HCT116 (cell line): ENCODE measurements at regions not wholly inside any gene's neighbourhood (a gene's known extent, or its start where the extent isn't known, plus 50 kb on each side); places are given as distances from the start of the nearest gene placed in this dataset.

Source experiments
- ATAC-seq: fragments of 200-7000 bp; cut with Tn5 transposase; 2 replicates; pipeline ENCODE4 v1.9.1; 2020; ENCODE audit warnings: mild to moderate bottlenecking, moderate library complexity
- BruUV-seq: library from RNA; stranded (reverse); fragments of 400-500 nt; replicated peaks from 2 replicates; lab custom pipeline; 2021; lab: Mats Ljungman, UMichigan
- CTCF ChIA-PET: fragments of 300-600 bp; sonication (Branson Sonifier 250); formaldehyde crosslinking; loops from one replicate; lab custom pipeline; 2021; ENCODE audit warnings: antibody characterized with exemption; lab: Charles Lee
- POLR2A ChIA-PET: fragments of 300-600, 350-600 bp; sonication (Branson Sonifier 250); formaldehyde crosslinking; loops from one replicate; lab custom pipeline; 2021; ENCODE audit warnings: antibody characterized with exemption; lab: Charles Lee
- RAD21 ChIA-PET, 2 experiments: fragments of 300-600 bp; sonication (Branson Sonifier 250); formaldehyde crosslinking; loops; one replicate each; lab custom pipeline; 2023; ENCODE audit warnings: low total read pairs in 2 of 2; ENCODE audit not compliant: uncharacterized antibody in 2 of 2, unreplicated experiment in 2 of 2, low non-redundant PET in 1 of 2; lab: Charles Lee
- DNase-seq: peaks from one replicate; pipeline ENCODE4 v3.0.0-alpha.2; 2010; ENCODE audit warnings: low read depth, low spot score
- H2AFZ ChIP-seq: fragments of 200-600 bp; shearing (Covaris generic), sonication (generic); 2 replicates; pipeline ENCODE4 v1.6.1; 2017; ENCODE audit warnings: low read depth, mixed run types, mixed read lengths, antibody characterized with exemption, low read length; ENCODE audit not compliant: poor library complexity, severe bottlenecking
- H3K27ac ChIP-seq: 2 replicates; pipeline ENCODE4 v1.5.1; 2012; ENCODE audit warnings: low read depth, low read length
- H3K27me3 ChIP-seq: fragments of 200-600 bp; sonication (generic); 2 replicates; pipeline ENCODE4 v1.6.1; 2016; ENCODE audit warnings: mixed run types, low read length, mixed read lengths; ENCODE audit not compliant: insufficient read depth
- H3K36me3 ChIP-seq, 2 experiments: fragments of 200-500 bp in 1 of 2; fragments of 200-600 bp in 1 of 2; sonication (Bioruptor generic) in 1 of 2; sonication (generic) in 1 of 2; 2 replicates each; pipeline versions ENCODE4 v1.5.1 to v1.6.1; 2014 to 2016; ENCODE audit warnings: low read length in 2 of 2, inconsistent platforms in 1 of 2, mixed read lengths in 1 of 2, mixed run types in 1 of 2; ENCODE audit not compliant: insufficient read depth in 2 of 2, control insufficient read depth in 1 of 2
- H3K4me1 ChIP-seq, 2 experiments: fragments of 200-600 bp in 1 of 2; sonication (generic) in 1 of 2; 2 replicates each; pipeline versions ENCODE4 v1.5.1 to v1.6.1; 2012 to 2017; ENCODE audit warnings: low read length in 2 of 2, inconsistent platforms in 1 of 2, mild to moderate bottlenecking in 1 of 2, mixed read lengths in 1 of 2, mixed run types in 1 of 2, moderate library complexity in 1 of 2; ENCODE audit not compliant: insufficient read depth in 2 of 2, control insufficient read depth in 1 of 2
- H3K4me2 ChIP-seq: fragments of 200-600 bp; sonication (generic); 2 replicates; pipeline ENCODE4 v1.6.1; 2017; ENCODE audit warnings: mixed run types, low read length, mixed read lengths
- H3K4me3 ChIP-seq, 2 experiments: fragments of 200-600 bp in 1 of 2; sonication (generic) in 1 of 2; replicated peaks in 1 of 2; 2 replicates each; pipeline ENCODE4 v1.5.1; 2011 to 2016; ENCODE audit warnings: low read length in 2 of 2, control low read depth in 1 of 2, low read depth in 1 of 2, mild to moderate bottlenecking in 1 of 2, mixed read lengths in 1 of 2, mixed run types in 1 of 2
- H3K79me2 ChIP-seq: fragments of 200-600 bp; sonication (generic); 2 replicates; pipeline ENCODE4 v1.6.1; 2017; ENCODE audit warnings: mild to moderate bottlenecking, mixed run types, low read length, moderate library complexity, mixed read lengths; ENCODE audit not compliant: insufficient read depth
- H3K9ac ChIP-seq: fragments of 200-600 bp; sonication (generic); 2 replicates; pipeline ENCODE4 v1.6.1; 2016; ENCODE audit warnings: low read length, mixed read lengths
- H3K9me2 ChIP-seq: fragments of 200-600 bp; sonication (generic), shearing (Covaris generic); 2 replicates; pipeline ENCODE4 v1.6.1; 2017; ENCODE audit warnings: mixed run types, mild to moderate bottlenecking, moderate library complexity; ENCODE audit not compliant: insufficient read depth
- H3K9me3 ChIP-seq, 2 experiments: fragments of 200-500 bp in 1 of 2; fragments of 200-600 bp in 1 of 2; sonication (Bioruptor generic) in 1 of 2; sonication (generic) in 1 of 2; 2 replicates each; pipeline ENCODE4 v1.6.1; 2014 to 2017; ENCODE audit warnings: low read length in 2 of 2, mixed read lengths in 2 of 2, inconsistent platforms in 1 of 2, low read depth in 1 of 2, mild to moderate bottlenecking in 1 of 2, mixed run types in 1 of 2, moderate library complexity in 1 of 2; ENCODE audit not compliant: control insufficient read depth in 1 of 2, insufficient read depth in 1 of 2
- H4K20me1 ChIP-seq: fragments of 200-600 bp; sonication (generic), shearing (Covaris generic); 2 replicates; pipeline ENCODE4 v1.6.1; 2017; ENCODE audit warnings: mixed run types, mild to moderate bottlenecking, moderate library complexity; ENCODE audit not compliant: insufficient read depth
- CBX3 ChIP-seq: IDR thresholded peaks from 2 replicates; pipeline ENCODE4 v1.6.1; 2012; ENCODE audit warnings: low read depth
- CEBPB ChIP-seq: IDR thresholded peaks from 2 replicates; pipeline ENCODE4 v1.6.1; 2012; ENCODE audit warnings: low read depth
- EGR1 ChIP-seq: IDR thresholded peaks from 2 replicates; pipeline ENCODE4 v1.6.1; 2012; ENCODE audit warnings: low read depth
- ELF1 ChIP-seq: IDR thresholded peaks from 2 replicates; pipeline ENCODE4 v1.6.1; 2012; ENCODE audit warnings: low read depth, borderline replicate concordance
- EZH2 ChIP-seq: fragments of 200-600 bp; sonication (generic); IDR thresholded peaks from 2 replicates; pipeline ENCODE4 v1.6.1; 2017; ENCODE audit warnings: antibody characterized with exemption, mixed run types
- EZH2phosphoT487 ChIP-seq: fragments of 200-600 bp; IDR thresholded peaks from 2 replicates; pipeline ENCODE4 v1.6.1; 2018; ENCODE audit warnings: antibody characterized with exemption, borderline replicate concordance
- FOSL1 ChIP-seq: IDR thresholded peaks from 2 replicates; pipeline ENCODE4 v1.6.1; 2012; ENCODE audit warnings: low read depth
- JUND ChIP-seq: IDR thresholded peaks from 2 replicates; pipeline ENCODE4 v1.6.1; 2012
- MAX ChIP-seq: IDR thresholded peaks from 2 replicates; pipeline ENCODE4 v1.6.1; 2012
- POLR2A ChIP-seq: IDR thresholded peaks from 2 replicates; pipeline ENCODE4 v1.7.0; 2011; ENCODE audit warnings: borderline replicate concordance; ENCODE audit not compliant: insufficient read depth, insufficient read length; ENCODE audit errors: extremely low read depth
- POLR2AphosphoS5 ChIP-seq: IDR thresholded peaks from 2 replicates; pipeline ENCODE4 v1.6.1; 2011; ENCODE audit warnings: mild to moderate bottlenecking, low read depth, low read length, moderate library complexity
- RAD21 ChIP-seq: IDR thresholded peaks from 2 replicates; pipeline ENCODE4 v1.6.1; 2012; ENCODE audit warnings: low read depth, mild to moderate bottlenecking
- SIN3A ChIP-seq: IDR thresholded peaks from 2 replicates; pipeline ENCODE4 v1.6.1; 2012; ENCODE audit warnings: low read depth
- SRF ChIP-seq: IDR thresholded peaks from 2 replicates; pipeline ENCODE4 v1.6.1; 2012; ENCODE audit warnings: low read depth
- YY1 ChIP-seq: IDR thresholded peaks from 2 replicates; pipeline ENCODE4 v1.6.1; 2011; ENCODE audit warnings: low read length, low read depth, moderate library complexity, mild to moderate bottlenecking; ENCODE audit not compliant: insufficient replicate concordance; ENCODE audit errors: extremely low read depth
- ZFX ChIP-seq: fragments of 450-650 bp; IDR thresholded peaks from 2 replicates; pipeline ENCODE4 v1.6.1; 2017
- ZNF274 ChIP-seq: fragments of 200-500 bp; sonication (Bioruptor generic); IDR thresholded peaks from 2 replicates; pipeline ENCODE4 v1.6.1; 2014; ENCODE audit warnings: mild to moderate bottlenecking, low read depth, low read length, inconsistent platforms
- intact Hi-C: fragments of 100-400 bp; cut with micrococcal nuclease; formaldehyde crosslinking; loops from 2 replicates; pipeline ENCODE4 v1.10.0; 2022
- TF ChIP-seq, protein P1 (sequence below), 3 experiments: fragments of 200-600 bp in 1 of 3; sonication (generic) in 1 of 3; IDR thresholded peaks in 2 of 3; conservative IDR thresholded peaks in 1 of 3; 2 replicates each; pipeline ENCODE4 v1.5.1; 2012 to 2017; ENCODE audit warnings: low read depth in 2 of 3, low read length in 2 of 3, antibody characterized with exemption in 1 of 3, borderline replicate concordance in 1 of 3, control low read depth in 1 of 3, mild to moderate bottlenecking in 1 of 3, mixed read lengths in 1 of 3, mixed run types in 1 of 3, moderate library complexity in 1 of 3; ENCODE audit not compliant: insufficient read depth in 1 of 3
- TF ChIP-seq, protein P2 (sequence below): IDR thresholded peaks from 2 replicates; pipeline ENCODE4 v1.6.1; 2012; ENCODE audit warnings: low read depth
- TF ChIP-seq, protein P3 (sequence below): IDR thresholded peaks from 2 replicates; pipeline ENCODE4 v1.6.1; 2012

DNA sequence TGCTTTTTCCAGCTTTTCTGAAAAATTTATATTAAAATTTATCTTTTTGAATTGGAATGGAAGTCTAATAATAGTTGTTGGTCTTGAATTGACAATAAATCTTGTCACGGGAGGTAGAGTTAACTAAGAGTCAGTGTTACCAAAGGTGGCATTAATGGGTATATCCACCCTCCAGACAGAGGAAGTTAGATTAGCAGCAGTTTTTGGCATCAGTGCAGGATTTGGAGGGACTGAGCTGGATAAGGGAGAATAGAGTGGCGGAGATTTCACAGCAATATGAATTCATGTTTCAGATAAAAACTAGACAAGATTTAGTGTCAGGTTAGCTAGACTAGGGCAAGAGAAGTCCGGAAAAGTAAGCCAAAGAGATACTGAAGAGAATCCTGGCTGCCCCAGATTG, 201.3 kb upstream of the ZBTB20 start:
- no peak overlapping the region for H3K4me2 ChIP-seq
- H3K4me3 ChIP-seq = no peak overlapping the region
- ChIA-PET RAD21 (no interaction called here), CTCF (no interaction called here), POLR2A (no interaction called here)
- H3K27ac ChIP-seq = no peak overlapping the region
- H3K4me1 ChIP-seq = no peaks in the 10 kb centered on the region
- intact Hi-C loops = no loop called here
- H3K9me2 ChIP-seq = no peaks in the 10 kb centered on the region
- no peaks in the 10 kb centered on the region for H3K79me2 ChIP-seq
- no peaks in the 10 kb centered on the region for H3K9me3 ChIP-seq
- ATAC-seq (no peak), DNase-seq (no peak)
- H3K27me3 ChIP-seq = no peaks in the 10 kb centered on the region
- no TSS peak for BruUV-seq
- H3K9ac ChIP-seq = no peak overlapping the region
- no peak overlapping the region for H2AFZ ChIP-seq
- no peak for TF ChIP-seq ELF1
- TF ChIP-seq EZH2phosphoT487 = no peak
- TF ChIP-seq POLR2AphosphoS5 = no peak
- TF ChIP-seq, protein P1, sequence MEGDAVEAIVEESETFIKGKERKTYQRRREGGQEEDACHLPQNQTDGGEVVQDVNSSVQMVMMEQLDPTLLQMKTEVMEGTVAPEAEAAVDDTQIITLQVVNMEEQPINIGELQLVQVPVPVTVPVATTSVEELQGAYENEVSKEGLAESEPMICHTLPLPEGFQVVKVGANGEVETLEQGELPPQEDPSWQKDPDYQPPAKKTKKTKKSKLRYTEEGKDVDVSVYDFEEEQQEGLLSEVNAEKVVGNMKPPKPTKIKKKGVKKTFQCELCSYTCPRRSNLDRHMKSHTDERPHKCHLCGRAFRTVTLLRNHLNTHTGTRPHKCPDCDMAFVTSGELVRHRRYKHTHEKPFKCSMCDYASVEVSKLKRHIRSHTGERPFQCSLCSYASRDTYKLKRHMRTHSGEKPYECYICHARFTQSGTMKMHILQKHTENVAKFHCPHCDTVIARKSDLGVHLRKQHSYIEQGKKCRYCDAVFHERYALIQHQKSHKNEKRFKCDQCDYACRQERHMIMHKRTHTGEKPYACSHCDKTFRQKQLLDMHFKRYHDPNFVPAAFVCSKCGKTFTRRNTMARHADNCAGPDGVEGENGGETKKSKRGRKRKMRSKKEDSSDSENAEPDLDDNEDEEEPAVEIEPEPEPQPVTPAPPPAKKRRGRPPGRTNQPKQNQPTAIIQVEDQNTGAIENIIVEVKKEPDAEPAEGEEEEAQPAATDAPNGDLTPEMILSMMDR (IDR thresholded peaks at IDR 0.05 in 2 of 3, conservative IDR thresholded peaks at IDR 0.05 in 1 of 3; ENCODE audit: borderline replicate concordance in 1 of 3, insufficient read depth in 1 of 3, low read depth in 2 of 3, low read length in 2 of 3) = no peak
- no peak for TF ChIP-seq MAX
- TF ChIP-seq, protein P2, sequence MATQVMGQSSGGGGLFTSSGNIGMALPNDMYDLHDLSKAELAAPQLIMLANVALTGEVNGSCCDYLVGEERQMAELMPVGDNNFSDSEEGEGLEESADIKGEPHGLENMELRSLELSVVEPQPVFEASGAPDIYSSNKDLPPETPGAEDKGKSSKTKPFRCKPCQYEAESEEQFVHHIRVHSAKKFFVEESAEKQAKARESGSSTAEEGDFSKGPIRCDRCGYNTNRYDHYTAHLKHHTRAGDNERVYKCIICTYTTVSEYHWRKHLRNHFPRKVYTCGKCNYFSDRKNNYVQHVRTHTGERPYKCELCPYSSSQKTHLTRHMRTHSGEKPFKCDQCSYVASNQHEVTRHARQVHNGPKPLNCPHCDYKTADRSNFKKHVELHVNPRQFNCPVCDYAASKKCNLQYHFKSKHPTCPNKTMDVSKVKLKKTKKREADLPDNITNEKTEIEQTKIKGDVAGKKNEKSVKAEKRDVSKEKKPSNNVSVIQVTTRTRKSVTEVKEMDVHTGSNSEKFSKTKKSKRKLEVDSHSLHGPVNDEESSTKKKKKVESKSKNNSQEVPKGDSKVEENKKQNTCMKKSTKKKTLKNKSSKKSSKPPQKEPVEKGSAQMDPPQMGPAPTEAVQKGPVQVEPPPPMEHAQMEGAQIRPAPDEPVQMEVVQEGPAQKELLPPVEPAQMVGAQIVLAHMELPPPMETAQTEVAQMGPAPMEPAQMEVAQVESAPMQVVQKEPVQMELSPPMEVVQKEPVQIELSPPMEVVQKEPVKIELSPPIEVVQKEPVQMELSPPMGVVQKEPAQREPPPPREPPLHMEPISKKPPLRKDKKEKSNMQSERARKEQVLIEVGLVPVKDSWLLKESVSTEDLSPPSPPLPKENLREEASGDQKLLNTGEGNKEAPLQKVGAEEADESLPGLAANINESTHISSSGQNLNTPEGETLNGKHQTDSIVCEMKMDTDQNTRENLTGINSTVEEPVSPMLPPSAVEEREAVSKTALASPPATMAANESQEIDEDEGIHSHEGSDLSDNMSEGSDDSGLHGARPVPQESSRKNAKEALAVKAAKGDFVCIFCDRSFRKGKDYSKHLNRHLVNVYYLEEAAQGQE = no peak
- no peak for TF ChIP-seq SIN3A
- no peak for TF ChIP-seq POLR2A
- TF ChIP-seq YY1 = no peak
- no peak for TF ChIP-seq FOSL1
- no peak for TF ChIP-seq ZFX
- no peak for TF ChIP-seq CEBPB
- TF ChIP-seq ZNF274 = no peak
- TF ChIP-seq CBX3 = no peak
- TF ChIP-seq JUND = no peak
- TF ChIP-seq SRF = no peak
- no peak for TF ChIP-seq EGR1
- TF ChIP-seq, protein P3, sequence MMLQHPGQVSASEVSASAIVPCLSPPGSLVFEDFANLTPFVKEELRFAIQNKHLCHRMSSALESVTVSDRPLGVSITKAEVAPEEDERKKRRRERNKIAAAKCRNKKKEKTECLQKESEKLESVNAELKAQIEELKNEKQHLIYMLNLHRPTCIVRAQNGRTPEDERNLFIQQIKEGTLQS = no peak
- no peak for TF ChIP-seq RAD21
- no peak for TF ChIP-seq EZH2
- no peaks in the 10 kb centered on the region for H4K20me1 ChIP-seq
- H3K36me3 ChIP-seq = no peaks in the 10 kb centered on the region
